ENCODE measurements at regions not wholly inside any gene's neighbourhood (a gene's known extent, or its start where the extent isn't known, plus 50 kb on each side); places are given as distances from the start of the nearest gene placed in this dataset.

DNA sequence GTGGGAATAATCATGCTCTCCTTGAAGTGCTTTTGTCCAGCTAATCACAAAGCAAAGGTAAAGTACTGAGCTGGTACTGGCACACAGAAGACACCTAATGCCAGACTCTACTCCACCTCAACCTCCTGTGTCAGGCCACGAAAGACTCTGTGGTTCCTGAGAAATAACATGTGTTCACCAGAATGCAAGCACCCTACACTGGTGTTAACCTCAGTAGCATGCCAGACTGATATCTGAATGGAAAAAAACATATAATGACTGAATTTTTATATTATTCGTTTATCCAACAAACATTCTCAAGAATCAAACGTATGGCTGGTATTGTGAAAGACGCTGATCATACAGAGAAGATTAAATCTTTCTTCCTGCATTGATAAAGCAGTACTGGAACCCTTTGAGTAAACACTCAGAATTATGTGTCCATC lies 97.1 kb upstream of the IFNE start:
- Mint-ChIP-seq H3K4me1 (peaks cover 4 to 8% of the 10 kb centered on the region in 2 experiments; a peak in 3 of 4 replicates), H3K27me3 (ENCODE audit: low read depth) (no peaks in the 10 kb centered on the region), H3K27ac (0 out of 7 replicates have a peak overlapping the region, but pooled peaks of 1 of the 3 experiments have one; percentile 80), H3K36me3 (ENCODE audit: insufficient read depth in 1 of 3, low read depth in 3 of 3) (no peaks in the 10 kb centered on the region), H3K4me3 (no peak overlapping the region), H3K9me3 (no peaks in the 10 kb centered on the region)
- WGBS (ENCODE audit: extremely low coverage, insufficient read length, low lambda C conversion rate) = no CpG with 5 or more reads among the region's 4 CpGs
- DNase-seq = no peak
- no peak for TF ChIP-seq CTCF (conservative IDR thresholded peaks at IDR 0.05)
- Histone ChIP-seq H3K27ac (ENCODE audit: insufficient read length, low read depth, low read length) (no peak overlapping the region), H3K27me3 (ENCODE audit: insufficient read depth, low read length) (no peaks in the 10 kb centered on the region), H2AK5ac (ENCODE audit: insufficient read length, low read length) (no peak overlapping the region), H4K8ac (replicated peaks; ENCODE audit: insufficient read length, low read depth, low read length) (no peak overlapping the region), H3T11ph (ENCODE audit: low read length) (peak overlapping the region; percentile 53), H3K23ac (ENCODE audit: insufficient read length, low read depth, low read length) (no peak overlapping the region), H3K4ac (ENCODE audit: low read depth, low read length) (no peak overlapping the region), H2BK15ac (ENCODE audit: low read depth, low read length) (no peak overlapping the region), H3K79me2 (ENCODE audit: insufficient read depth, low read length) (no peaks in the 10 kb centered on the region), H3K23me2 (ENCODE audit: insufficient read length, low read depth, low read length, poor library complexity, severe bottlenecking) (no peaks in the 10 kb centered on the region), H3K9ac (ENCODE audit: extremely low read depth, insufficient read length, low read length) (no peak overlapping the region), H2BK12ac (ENCODE audit: insufficient read length, low read depth, low read length) (no peak overlapping the region), H3K9me3 (ENCODE audit: control insufficient read depth, low read depth, low read length) (no peaks in the 10 kb centered on the region), H2BK5ac (ENCODE audit: insufficient read length, low read length) (no peak overlapping the region), H3K4me1 (ENCODE audit: insufficient read depth, low read length) (no peaks in the 10 kb centered on the region), H3K4me2 (ENCODE audit: insufficient read depth, insufficient read length, low read length) (no peak overlapping the region), H3K14ac (ENCODE audit: insufficient read depth, low read length) (no peak overlapping the region), H3K79me1 (ENCODE audit: insufficient read depth, low read depth, low read length, poor library complexity, severe bottlenecking) (no peaks in the 10 kb centered on the region), H2AFZ (ENCODE audit: low read length) (no peak overlapping the region), H2BK20ac (ENCODE audit: low read depth, low read length, poor library complexity, severe bottlenecking) (no peak overlapping the region), H3K56ac (ENCODE audit: insufficient read length, low read depth, low read length) (no peak overlapping the region), H4K20me1 (ENCODE audit: control insufficient read depth, insufficient read depth, insufficient read length) (no peaks in the 10 kb centered on the region), H3K18ac (ENCODE audit: insufficient read length, low read depth, low read length) (no peak overlapping the region), H4K91ac (ENCODE audit: insufficient read length, low read depth, low read length) (no peak overlapping the region), H2BK120ac (ENCODE audit: low read depth, low read length, poor library complexity, severe bottlenecking) (no peak overlapping the region), H4K5ac (ENCODE audit: insufficient read length, low read depth, low read length) (no peak overlapping the region)

Data from H9 (cell line).